Sciatic nerve (tissue), 2 donors: ENCODE measurements at regions not wholly inside any gene's neighbourhood (a gene's known extent, or its start where the extent isn't known, plus 50 kb on each side); places are given as distances from the start of the nearest gene placed in this dataset.

ENCODE experiments used
- ATAC-seq: fragments of 200-7000 bp; cut with Tn5 transposase; one replicate; pipeline ENCODE4 v1.9.1; 2020; ENCODE audit warnings: mild to moderate bottlenecking, moderate library complexity
- DNase-seq: peaks from one replicate; pipeline ENCODE4 v3.0.0-alpha.2; 2020; ENCODE audit warnings: low spot score
- intact Hi-C: fragments of 100-400 bp; cut with DNase I; formaldehyde crosslinking; loops from one replicate; pipeline ENCODE4 v1.14.2; 2022
- donor health status: DM: no; HTN: no; CAD: no.
- donor health status: DM: no; HTN: no; CAD: no.

DNA sequence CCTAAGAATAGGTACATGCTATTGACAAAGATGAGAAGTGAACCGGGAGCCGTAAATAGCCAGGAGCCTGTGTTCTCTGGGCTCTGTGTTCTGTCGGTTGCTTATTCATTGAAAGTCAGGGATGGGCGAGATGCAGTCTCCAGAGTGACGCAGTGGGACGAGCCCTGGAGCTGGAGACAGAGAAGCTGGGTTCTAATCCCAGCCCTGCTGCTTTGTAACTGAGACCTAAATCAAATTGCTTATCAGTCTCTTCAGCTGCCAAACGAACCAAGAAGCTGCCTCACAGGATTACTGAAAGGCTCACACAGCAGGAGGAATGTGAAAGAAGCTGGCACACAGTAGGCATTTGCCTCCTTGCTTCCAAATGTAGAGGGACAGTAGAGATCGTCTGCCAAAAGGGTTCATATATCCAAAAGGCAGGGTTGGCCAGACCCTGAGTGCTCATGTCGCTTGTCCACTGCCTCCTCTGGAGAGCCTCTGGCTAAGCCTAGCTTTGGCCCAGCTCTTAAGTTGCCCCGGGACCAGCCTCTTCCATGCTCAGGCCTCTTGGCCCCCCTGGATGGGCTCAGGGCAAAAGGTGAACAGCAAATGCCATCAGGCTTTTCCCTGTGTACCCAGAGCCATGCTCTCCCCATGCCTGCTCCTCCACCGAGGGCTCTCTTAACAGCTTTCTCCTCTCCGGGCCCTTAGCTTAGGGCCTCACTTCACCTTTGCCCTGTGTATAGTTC is 134.2 kb upstream of the IPO9 start:
- intact Hi-C loops = no loop called here
- DNase-seq (no peak), ATAC-seq (no peak)

DNA sequence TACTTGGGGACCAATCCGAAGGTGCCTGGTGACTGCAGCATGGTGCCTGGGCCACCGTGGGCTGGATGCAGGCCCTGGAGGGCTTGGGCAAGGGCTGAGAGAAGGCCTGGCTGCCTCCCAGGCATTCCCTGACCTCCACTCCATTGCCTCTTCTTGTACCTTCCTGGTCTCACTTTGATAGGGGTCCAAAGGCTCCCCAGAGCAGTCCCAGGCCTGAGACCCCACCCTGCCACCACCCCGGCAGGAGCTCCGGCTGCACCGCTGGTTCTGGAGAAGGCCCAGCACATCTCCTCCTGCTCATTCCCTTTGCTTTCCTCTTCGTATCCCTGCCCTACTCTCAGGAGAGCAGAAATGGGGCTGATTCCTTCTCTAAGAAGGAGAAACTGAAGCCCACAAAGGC is 133.3 kb upstream of the IPO9 start:
- DNase-seq (no peak), ATAC-seq (peak; percentile 11)
- intact Hi-C loops = no loop called here

DNA sequence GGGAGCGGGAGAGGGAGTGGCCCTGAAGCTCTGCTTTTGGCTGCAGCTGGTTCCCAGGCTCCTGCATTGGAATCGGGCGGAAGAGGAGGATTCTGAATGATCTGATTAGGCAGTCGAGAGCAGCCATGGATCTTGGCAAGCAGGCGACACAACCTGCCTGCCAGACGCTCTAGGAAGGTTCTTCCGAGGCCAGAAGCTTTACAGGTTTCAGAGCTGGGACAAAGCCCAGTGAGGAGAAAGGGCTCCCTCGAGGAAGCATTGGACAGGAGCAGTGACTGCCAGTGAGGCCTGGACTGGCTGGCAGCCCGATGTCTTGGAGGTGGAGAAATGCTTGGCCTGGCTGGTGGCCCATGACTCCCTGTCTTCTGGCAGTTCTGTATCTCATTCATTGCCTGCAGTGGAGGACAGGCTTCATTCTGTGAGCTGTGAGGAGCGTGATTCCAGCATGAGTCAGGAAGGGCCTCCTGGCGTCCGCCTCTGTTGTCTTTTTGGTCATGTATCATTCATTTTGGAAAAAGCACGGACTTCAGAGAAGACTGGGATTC is 132.7 kb upstream of the IPO9 start:
- ATAC-seq = peak; percentile 95
- intact Hi-C loops = no loop called here
- DNase-seq = peak; percentile 89

DNA sequence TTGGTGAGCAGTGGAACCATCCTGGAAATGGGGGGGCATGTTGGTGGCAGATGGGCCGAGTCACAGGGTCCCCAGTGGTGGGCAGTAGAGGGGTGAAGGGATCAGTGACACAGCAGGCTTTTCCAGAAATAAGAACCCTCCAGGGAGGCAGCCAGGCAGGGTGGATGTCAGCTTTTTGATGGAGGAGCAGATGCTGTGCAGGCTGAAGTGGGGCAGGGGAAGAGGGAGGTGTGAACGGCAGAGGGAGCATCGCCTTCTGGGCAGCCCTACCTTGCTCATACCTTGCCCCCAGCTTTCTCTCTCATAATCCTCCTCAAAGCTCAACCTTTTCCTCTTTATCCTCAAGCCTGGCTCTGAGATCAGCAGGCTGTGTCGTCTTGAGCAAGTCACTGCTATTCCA is 131.8 kb upstream of the IPO9 start:
- DNase-seq (no peak), ATAC-seq (no peak)

DNA sequence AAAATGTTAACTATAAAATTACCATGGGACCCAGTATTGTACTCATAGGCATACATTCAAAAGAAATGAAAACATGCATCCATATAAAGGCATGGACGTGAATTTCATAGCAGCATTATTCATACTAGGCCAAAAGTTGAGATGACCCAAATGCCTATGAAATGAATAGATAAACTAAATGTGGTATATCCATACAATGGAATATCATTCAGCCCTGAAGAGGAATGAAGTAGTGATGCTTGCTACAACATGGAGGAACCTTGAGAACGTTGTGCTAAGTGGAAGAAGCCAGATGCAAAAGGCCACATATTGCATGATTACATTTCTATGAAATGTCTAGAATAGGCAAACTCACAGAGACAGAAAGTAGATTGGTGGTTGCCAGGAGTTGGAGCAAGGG is 127.1 kb upstream of the IPO9 start:
- DNase-seq (no peak), ATAC-seq (no peak)
- intact Hi-C loops = no loop called here

More for the DNA sequence above, 131.8 kb upstream of the IPO9 start:
- intact Hi-C loops = no loop called here

DNA sequence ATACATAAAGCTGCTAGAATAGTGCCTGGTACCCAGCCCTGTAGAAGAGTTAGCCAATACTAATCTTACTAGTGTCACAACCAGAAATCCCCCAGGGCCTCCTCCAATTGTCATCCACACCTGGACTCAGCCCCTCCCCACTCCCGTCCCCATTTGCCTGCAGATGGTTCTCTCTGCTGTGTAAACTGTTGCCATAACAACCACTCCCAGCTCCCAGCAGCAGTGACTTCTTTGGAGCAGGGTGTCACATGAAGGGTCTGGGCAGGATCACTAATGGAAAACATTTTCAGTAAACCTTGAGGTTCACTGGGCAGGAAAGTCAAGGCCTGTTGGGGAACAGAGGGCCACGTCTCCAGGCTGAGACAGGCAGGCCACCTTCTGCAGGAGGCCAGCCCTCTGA is 126.0 kb upstream of the IPO9 start:
- ATAC-seq = peak; percentile 71
- peak; percentile 48 for DNase-seq
- intact Hi-C loops = no loop called here

DNA sequence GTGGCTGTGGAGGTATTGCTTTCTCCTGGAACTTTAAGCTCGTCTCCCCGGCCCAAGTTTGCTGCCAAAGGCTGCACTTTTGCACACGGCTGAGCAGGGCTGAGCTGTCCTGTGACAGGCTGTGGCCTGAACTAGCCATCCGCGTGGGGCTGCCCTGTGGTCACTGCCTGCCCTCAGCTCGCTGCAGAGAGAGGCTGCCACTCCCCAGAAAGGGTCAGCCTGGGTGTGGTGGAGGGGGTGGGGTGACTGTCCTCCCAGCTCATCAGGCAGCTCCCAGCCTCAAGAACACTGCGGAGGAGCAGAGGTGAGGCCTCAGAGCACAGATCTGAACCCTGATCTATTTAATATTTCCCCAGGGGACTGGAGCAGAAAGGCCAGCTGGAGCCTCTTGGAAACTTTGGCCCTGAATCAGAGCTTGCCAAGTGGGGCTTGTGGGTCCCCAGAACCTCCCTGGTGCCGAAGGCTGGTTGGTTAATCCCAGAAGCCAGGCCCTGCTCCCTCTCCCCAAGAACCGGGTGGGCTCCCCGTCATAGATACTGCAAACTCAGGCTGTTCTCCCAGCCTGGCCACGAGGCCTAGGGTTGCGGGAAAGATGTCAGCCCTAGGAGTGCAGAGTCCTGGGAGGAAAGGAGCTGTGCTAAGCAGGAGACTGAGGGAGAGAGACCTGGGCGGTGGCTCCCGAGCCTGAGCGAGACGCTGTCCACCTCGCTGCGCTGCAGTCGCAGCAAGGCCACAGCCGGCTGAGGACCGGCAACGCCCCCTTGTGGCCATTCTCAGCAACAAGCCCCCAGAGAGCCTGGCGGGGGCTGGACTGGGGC is 125.1 kb upstream of the IPO9 start:
- ATAC-seq = peak; percentile 92

DNA sequence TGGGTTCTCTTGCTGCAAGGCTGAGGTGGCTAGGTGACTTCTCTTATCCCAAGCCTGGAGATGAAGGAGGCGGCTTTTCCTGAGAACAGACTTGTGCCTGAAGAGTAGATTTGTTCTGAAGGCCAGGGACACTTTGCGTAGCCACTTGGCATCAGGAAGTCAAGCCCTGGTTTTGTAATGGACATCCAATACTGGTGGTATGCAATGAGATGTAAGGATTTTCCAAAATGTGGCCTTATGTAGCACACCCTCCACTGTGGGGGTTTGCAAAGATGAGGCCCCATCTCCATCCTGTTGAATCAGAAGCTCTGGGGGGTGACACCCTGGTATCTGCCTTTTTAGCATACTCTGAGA is 124.5 kb upstream of the IPO9 start:
- DNase-seq = no peak
- ATAC-seq = no peak
- intact Hi-C loops = no loop called here

More for the DNA sequence above, 125.1 kb upstream of the IPO9 start:
- intact Hi-C loops = no loop called here
- DNase-seq = peak; percentile 93

DNA sequence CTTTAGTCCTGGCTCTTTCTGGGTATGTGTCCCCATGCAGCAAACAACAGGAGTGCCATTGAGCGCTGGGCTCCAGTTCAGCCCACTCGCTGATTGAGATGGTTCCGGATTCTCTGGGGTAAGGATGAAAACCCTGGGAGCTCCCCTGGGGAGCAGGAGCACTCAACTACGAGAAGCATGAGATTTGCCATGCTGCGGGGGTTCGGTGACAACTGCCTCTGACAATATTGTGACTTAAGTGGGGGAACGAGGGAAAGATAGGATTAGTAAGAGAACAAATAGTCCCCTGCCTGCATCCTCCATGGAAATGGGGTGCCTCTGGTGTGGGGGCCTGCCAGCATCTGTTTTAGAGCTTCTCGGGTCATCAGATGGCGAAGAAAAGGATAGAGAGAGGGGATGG is 123.6 kb upstream of the IPO9 start:
- ATAC-seq (no peak), DNase-seq (peak; percentile 48)
- intact Hi-C loops = loop anchor here (5.0 kb wide), 1 partner anchor 143 kb away; no protein-coding TSS in a partner anchor

DNA sequence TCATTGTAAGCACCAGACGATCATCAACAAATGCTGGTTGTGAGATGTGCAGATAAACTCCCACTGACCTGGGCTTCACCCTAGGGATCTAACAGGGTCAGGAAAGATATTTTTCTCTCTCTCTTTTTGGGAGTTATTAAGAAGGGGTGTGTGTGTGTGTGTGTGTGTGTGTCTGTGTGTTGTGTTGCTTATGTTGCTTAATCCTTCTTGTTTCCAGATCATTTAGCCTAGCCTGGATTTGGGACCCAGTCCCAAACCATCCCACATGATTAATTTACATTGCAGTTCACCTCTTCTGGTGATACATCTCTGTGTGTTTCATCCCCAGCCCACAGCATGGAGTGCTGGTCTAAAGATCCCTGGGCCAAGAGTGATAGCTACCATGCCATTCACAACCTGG is 122.8 kb upstream of the IPO9 start:
- intact Hi-C loops = loop anchor here (5.0 kb wide), 1 partner anchor 144 kb away; no protein-coding TSS in a partner anchor
- DNase-seq (no peak), ATAC-seq (no peak)

DNA sequence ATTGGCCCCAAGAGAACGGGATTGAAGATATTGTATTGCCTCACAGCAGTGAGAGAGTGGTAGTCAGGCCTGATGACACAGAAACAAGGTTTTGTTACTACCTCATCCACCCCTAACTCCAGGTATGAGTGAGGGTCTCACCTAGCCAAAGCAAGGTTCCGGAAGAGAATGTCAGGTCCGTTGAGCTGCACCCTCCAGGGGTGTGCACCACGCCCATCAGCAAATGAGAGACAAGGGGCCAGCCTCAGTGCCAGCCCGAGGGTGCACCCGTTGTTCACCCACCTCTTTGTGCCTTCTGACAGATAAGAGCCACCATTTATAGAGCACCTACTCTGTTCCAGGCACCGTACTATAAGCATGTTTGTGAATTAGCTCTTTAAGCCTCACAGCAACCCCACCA is 121.9 kb upstream of the IPO9 start:
- ATAC-seq = no peak
- DNase-seq = peak; percentile 38
- intact Hi-C loops = loop anchor here (5.0 kb wide), 1 partner anchor 145 kb away; no protein-coding TSS in a partner anchor

DNA sequence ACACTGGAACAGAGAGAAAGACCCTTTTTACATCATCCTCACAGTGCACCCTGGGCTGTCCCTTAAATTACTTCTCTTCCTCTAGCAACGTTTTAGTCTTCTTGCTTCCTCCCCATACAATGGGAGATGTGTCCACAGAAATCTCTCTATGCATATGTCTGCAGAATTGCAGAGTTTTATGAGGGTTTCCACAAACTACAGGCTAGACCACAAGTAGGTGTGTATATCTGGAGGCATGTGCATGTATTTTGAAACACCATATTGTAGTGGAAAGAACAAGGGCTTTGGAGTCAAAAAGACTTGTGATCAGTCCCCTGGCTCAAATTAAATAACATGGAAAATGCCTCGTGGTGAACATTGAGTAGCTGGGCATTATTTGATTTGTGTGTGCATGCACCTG is 121.3 kb upstream of the IPO9 start:
- intact Hi-C loops = loop anchor here (5.0 kb wide), 1 partner anchor 145 kb away; no protein-coding TSS in a partner anchor

DNA sequence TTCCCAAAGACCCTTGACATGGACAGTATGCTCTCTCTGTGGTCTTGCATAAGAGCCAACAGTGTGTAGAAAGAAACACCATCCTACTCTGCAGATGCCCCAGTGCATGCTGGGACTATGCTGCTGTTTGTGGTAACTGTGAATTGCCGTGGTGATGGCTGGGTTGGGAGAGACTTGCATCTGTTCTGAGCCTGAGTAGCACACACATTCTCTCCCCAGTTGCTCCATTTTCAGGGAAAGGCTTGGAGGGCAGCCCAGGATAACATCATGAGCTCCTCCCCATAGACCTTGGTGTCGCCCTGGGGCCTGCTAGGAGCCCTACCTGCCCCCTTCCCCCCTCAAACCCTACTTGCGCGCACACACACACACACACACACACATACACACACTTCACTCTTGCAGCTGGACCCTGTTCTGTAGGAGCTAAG is 120.9 kb upstream of the IPO9 start:
- intact Hi-C loops = loop anchor here (5.0 kb wide), 1 partner anchor 146 kb away; no protein-coding TSS in a partner anchor
- peak; percentile 57 for DNase-seq
- peak; percentile 9 for ATAC-seq

More for the DNA sequence above, 121.3 kb upstream of the IPO9 start:
- ATAC-seq (no peak), DNase-seq (no peak)

DNA sequence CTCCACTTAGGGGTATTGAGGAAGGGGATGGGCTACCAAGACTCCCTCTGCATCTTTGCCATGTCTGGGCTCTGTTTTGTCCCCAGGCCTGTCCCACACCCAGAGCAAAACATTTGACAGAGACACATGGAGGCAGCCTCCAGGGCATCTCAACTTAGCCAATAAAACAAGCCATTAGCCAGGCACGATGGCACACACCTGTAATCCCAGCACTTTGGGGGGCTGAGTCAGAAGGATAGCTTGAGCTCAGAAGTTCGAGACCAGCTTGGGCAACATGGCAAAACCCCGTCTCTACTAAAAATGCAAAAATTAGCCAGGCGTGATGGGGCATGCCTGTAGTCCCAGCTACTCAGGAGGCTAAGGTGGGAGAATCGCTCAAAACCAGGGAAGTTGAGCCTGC is 120.3 kb upstream of the IPO9 start:
- peak; percentile 34 for DNase-seq
- intact Hi-C loops = loop anchor here (5.0 kb wide), 1 partner anchor 146 kb away; no protein-coding TSS in a partner anchor
- ATAC-seq = no peak

DNA sequence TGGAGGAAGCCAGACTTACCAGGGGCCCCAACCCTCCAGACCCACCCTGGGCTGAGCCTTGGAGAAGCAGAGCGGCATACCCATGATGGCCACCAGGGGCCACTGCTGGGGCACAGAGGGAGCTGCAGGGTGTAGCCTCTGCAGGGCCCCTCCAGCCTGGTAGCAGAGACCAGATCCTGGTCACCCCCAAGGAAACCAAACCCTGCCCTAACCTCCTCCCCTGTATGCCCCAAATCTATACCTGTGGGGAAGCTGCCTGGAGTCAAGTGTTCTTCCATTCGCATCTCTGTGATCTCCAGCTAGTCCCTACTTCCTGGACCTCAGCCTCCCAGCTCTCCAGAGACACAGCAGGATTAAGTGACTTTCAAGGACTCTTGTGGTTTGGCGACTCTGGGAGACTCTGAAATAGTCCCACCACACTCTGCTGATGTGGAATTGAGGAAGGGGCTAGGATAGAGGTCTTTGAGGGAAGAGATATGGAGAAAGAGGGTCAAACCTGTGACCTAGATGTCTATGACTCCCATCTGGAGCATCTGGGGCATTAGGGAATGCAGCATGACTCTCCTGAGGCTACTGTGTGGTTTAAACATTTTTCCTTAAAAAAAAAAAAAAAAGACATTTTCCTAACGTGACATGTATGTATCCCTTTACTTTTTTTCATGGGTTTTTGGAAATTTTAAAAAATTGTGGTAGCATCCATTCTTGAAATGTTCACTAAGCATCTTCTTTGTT is 119.2 kb upstream of the IPO9 start:
- intact Hi-C loops = loop anchor here (5.0 kb wide), 2 partner anchors 83 to 147 kb away; no protein-coding TSS in a partner anchor
- peak; percentile 63 for ATAC-seq
- DNase-seq = peak; percentile 86

DNA sequence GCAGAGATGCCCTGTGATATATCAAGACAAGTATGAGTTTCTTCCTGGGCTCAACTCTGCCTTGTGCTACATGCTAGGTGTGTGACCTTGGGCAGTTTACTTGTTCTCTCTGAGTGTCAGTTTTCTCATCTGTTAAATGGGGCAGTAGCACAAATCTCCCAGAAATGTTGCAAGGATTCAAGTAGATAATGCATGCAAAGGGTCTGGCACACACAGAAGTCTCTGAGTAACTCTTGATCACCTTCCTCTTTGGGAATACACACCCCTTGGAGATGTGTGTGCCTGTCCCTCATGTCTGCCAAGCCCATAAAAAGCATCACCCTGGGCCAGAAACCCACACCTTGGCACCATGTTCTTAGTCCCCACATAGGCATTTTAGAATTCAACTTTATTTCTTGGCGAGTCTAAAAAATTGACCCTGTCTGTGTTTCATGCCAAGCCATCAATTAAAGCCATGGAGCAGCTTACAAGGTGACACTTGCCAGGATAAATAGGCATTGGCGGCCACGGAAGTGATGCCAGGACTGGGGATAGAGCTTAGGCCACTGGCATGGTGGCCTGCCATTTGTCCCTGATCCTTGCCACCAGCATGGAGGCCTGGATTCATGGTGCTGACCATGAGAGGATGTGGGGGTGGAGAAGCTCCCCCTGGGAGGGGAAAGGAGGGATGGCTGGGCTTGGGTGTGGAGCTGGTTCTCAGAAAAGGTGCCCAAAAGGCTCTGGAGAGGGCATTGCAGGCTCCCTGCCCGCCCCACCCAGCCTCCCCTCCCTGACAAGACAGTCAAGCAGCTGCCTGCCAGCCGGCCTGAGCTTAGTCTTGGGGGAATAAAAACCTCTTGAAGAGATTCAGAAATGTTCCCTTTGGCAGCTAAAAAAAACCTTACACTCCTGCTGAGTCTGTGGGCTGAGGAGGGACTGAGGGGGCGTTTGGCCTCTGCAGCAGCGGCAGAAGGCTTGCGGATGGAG is 118.0 kb upstream of the IPO9 start:
- DNase-seq (peak; percentile 59), ATAC-seq (no peak)
- intact Hi-C loops = loop anchor here (5.0 kb wide), 1 partner anchor 81 kb away; no protein-coding TSS in a partner anchor

DNA sequence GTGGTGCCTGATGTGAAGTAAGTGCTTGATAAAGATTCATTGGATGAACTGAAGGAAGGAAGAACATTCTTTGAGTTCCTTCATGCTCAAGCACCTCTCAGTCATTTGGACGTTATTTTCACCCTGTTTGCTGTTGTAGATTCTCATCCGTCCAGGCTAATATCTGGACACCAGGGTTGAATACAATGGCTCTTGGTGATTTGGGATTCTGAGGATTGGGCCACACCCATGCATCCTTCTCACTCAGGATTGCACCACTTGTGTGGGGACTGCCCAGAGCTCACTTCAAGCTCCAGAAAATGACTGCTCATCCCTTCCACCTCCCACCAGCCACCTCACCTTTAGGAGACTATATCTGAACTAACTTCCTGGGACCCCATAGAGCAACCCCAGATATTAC is 117.1 kb upstream of the IPO9 start:
- DNase-seq (peak; percentile 38), ATAC-seq (no peak)
- intact Hi-C loops = loop anchor here (5.0 kb wide), 1 partner anchor 80 kb away; no protein-coding TSS in a partner anchor
